ENCODE measurements at regions not wholly inside any gene's neighbourhood (a gene's known extent, or its start where the extent isn't known, plus 50 kb on each side); places are given as distances from the start of the nearest gene placed in this dataset.

GRCh38 chr2:59000796-59001195, 759.7 kb upstream of the FANCL start:
- TF ChIP-seq GATA2 (IDR thresholded peaks at IDR 0.05; ENCODE audit: low read depth, low read length), result no peak
- no peak for TF ChIP-seq GATA3 (IDR thresholded peaks at IDR 0.05; ENCODE audit: low read depth, low read length)
